ENCODE measurements at regions not wholly inside any gene's neighbourhood (a gene's known extent, or its start where the extent isn't known, plus 50 kb on each side); places are given as distances from the start of the nearest gene placed in this dataset.

DNA sequence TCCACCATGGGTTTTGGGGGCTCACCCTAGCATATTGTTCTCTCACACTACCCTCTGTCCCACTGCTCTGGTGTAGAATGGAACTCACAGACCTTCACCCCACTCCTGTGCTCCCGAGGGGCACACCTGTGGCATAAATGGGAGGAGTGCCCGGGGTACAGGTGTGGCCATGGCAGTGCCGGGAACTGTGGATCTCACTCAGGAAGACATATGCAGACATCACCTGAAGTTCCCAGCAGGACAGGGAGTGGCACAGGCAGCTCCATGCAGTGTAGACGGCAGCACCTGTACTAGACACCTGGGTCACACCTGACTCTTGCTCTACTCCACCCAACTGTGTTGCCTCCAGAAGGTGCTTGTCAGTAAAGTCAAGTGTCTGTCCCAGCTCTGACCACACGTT is 57.6 kb upstream of the MRPS22 start:
- no peak for DNase-seq

DNA sequence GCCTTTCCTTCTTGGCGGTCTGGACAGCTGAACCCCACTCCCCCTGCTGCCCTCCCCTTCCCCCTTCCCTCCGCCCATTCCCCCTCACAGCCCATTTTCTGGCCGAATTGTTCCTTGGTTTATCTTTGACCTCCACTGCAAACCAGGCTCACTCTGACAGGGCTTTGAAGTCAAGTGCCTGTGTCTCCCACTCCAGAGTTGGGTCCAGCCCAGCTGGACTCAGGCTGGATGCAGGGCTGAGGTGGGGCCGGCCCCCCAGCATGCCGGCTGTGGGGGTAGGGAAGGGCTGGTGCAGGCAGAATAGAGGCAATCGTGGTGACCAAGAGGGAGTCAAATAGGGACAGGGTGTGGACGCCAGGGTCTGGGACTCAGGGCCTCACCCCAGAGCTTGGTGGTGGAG is 57.0 kb upstream of the MRPS22 start:
- DNase-seq: no peak

- no peak for DNase-seq
Observed at GRCh38 chr3:139287557-139287956, 56.3 kb upstream of the MRPS22 start.

- no peak for DNase-seq
Observed at GRCh38 chr3:139288266-139288821, 55.5 kb upstream of the MRPS22 start.

GRCh38 chr3:139289860-139290524 is 53.8 kb upstream of the MRPS22 start:
- DNase-seq: no peak

- no peak for DNase-seq
Observed at GRCh38 chr3:139291276-139292051, 52.4 kb upstream of the MRPS22 start.

GRCh38 chr3:139292192-139292591 is 51.6 kb upstream of the MRPS22 start:
- no peak for DNase-seq

GRCh38 chr3:139292711-139293664 is 50.8 kb upstream of the MRPS22 start:
- no peak for DNase-seq

- DNase-seq: no peak
Observed at GRCh38 chr3:139293665-139294023, 50.2 kb upstream of the MRPS22 start.

Measured in CD4-positive, alpha-beta T cell treated with Interferon gamma for 1 hour (primary cell).